Erythroblast (primary cell): ENCODE measurements at regions not wholly inside any gene's neighbourhood (a gene's known extent, or its start where the extent isn't known, plus 50 kb on each side); places are given as distances from the start of the nearest gene placed in this dataset.

ENCODE experiments used
- DNase-seq, 2 experiments: peaks; one replicate each; lab custom pipeline; 2025; lab: John Stamatoyannopoulos, UW
- GATA1 ChIP-seq: IDR thresholded peaks from 2 replicates; pipeline ENCODE4 v1.6.1; 2011; ENCODE audit warnings: low read depth, mild to moderate bottlenecking, control low read depth, low read length, moderate library complexity
- POLR2A ChIP-seq: IDR thresholded peaks from 2 replicates; pipeline ENCODE4 v1.6.1; 2011; ENCODE audit warnings: mild to moderate bottlenecking, low read length

DNA sequence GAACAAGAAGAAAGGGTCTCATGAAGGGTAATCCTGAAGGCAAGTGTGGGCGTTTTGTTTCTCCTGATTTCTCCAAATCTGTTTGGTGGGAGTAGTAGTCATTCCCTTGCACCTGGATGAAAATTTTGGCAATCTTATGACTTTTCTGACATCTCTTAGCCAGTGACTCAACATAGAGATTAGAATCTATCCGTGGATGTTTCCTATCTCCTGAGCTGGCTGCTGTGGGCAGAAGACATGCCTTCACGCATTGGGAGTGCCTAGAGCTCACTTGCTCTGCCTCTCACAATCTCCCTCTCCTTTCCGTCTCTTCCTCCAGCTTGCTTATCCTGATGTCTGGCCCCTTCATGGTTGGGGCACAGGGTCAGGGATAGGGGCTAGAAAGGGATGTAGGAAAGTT lies 174.2 kb upstream of the NFIA start:
- TF ChIP-seq POLR2A, result no peak
- TF ChIP-seq GATA1, result no peak
- no peak for DNase-seq

- peak; percentile 30 to 54 for DNase-seq
Measured at GRCh38 chr1:60906526-60906925, 175.8 kb upstream of the NFIA start.

DNA sequence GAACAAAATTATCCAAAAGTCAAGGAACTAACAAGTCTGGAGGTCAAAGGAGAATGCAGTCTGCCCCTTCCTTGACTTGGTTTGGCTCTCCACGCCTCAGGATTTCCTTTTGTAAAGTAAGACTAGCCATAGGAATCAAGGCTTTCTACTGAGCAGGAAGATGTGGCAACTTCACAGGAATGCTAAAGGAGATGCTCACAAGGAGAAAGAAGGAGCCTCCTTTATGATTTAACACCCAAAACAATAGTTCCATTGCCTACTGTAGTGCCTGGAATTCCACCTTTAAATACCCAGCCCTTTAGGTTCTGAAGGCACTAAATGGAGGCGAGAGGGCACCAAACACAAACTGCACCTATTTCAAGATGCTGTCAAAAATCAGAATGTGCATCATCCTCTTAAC lies 176.3 kb upstream of the NFIA start:
- no peak for DNase-seq

More at GRCh38 chr1:60906526-60906925, 175.8 kb upstream of the NFIA start:
- TF ChIP-seq POLR2A (no peak), GATA1 (no peak)

GRCh38 chr1:60904099-60904851 lies 178.1 kb upstream of the NFIA start:
- TF ChIP-seq GATA1 (no peak), POLR2A (peak; percentile 20)
- peak; percentile 69 to 79 for DNase-seq

More for the DNA sequence above, 176.3 kb upstream of the NFIA start:
- TF ChIP-seq POLR2A (no peak), GATA1 (no peak)

DNA sequence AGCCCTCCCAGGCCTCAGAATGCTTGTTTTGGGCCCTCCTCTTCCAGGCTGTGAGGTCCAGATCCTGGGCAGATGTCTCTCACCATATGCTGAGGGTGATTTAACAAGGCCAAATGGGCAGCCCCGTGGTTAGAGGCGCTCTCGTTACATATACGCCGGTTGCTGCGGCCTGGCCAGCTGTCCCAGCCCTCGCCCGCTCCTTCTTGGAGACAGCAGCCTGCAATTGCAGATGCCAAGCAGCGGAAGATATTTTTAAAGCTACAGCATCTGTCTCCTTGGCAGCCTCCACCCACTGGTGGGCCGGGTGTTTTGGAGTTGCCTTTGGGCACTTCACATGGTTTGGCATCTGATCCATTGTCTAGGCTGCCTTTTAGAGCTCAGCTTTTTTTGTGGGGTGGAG lies 178.8 kb upstream of the NFIA start:
- DNase-seq, result no peak
- no peak for TF ChIP-seq GATA1
- no peak for TF ChIP-seq POLR2A

- TF ChIP-seq GATA1, result no peak
- no peak for TF ChIP-seq POLR2A
- DNase-seq, result no peak
Measured at GRCh38 chr1:60899464-60899863, 182.9 kb upstream of the NFIA start.

- DNase-seq, result no peak
- TF ChIP-seq GATA1, result no peak
- no peak for TF ChIP-seq POLR2A
Measured at GRCh38 chr1:60898987-60899386, 183.4 kb upstream of the NFIA start.

DNA sequence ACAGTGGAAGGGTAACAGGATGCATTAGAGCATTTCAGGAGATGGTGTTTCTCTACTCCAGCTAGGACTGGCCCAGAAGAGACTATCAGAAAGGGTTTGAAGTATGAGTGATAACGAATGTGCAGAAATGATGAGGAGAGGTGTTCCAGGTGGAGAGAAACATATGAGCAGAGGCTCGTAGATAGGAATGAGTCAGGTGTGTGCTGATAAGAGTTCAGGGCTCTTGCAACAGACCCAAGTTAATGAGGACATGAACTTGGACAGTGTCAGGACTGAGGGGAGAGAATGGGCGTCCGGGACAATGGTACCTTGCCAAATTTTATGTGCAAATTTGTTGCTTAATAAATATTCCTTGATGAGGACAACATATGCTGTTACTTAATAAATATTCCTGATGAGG lies 183.9 kb upstream of the NFIA start:
- no peak for DNase-seq
- TF ChIP-seq POLR2A (no peak), GATA1 (no peak)

- DNase-seq, result no peak
- no peak for TF ChIP-seq GATA1
- no peak for TF ChIP-seq POLR2A
Measured at GRCh38 chr1:60896701-60897363, 185.5 kb upstream of the NFIA start.

GRCh38 chr1:60895701-60896100 lies 186.7 kb upstream of the NFIA start:
- DNase-seq, result no peak
- no peak for TF ChIP-seq GATA1
- no peak for TF ChIP-seq POLR2A

- TF ChIP-seq POLR2A (no peak), GATA1 (no peak)
- no peak for DNase-seq
Measured at GRCh38 chr1:60895252-60895651, 187.1 kb upstream of the NFIA start.

DNA sequence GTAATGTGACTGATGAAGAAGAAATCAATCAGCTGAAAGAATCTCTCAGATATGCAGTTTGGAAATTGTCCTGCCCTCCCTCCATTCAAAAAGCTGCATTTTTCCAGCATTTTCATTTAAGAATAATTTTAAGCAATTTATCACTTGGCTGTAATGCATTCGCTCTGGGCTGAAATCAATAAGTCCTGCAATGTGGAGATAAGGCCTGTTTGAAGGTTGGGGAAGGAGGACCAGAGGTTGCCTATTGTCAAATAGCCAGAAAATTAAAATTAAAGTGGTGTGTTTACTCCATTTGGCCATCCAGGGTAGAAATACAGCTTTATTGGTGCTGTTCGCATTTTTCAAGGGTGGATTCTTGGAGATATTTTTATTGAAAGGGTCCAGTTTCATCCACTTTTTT lies 187.6 kb upstream of the NFIA start:
- peak in 1 of 2 experiments; percentile 28 for DNase-seq
- TF ChIP-seq POLR2A (no peak), GATA1 (no peak)

DNA sequence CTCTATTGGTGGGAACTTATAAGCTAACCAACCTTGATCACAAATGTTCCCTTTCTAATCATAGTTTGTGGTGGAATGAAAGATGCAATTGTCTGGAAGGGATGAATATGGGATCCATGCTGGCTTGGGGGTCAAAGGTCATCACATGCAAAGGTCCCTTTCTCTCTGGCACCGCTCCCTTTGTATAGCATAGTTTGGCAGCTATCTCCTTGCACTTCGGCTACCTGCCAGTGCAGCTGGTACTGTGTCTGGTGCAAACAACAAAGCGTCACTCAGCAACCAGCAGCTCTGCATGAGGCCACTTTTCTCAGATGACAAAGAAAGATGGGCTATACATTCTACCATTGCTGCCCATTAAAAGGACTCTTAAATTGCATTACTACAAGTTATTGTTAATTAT lies 188.2 kb upstream of the NFIA start:
- TF ChIP-seq POLR2A (no peak), GATA1 (no peak)
- DNase-seq, result no peak

DNA sequence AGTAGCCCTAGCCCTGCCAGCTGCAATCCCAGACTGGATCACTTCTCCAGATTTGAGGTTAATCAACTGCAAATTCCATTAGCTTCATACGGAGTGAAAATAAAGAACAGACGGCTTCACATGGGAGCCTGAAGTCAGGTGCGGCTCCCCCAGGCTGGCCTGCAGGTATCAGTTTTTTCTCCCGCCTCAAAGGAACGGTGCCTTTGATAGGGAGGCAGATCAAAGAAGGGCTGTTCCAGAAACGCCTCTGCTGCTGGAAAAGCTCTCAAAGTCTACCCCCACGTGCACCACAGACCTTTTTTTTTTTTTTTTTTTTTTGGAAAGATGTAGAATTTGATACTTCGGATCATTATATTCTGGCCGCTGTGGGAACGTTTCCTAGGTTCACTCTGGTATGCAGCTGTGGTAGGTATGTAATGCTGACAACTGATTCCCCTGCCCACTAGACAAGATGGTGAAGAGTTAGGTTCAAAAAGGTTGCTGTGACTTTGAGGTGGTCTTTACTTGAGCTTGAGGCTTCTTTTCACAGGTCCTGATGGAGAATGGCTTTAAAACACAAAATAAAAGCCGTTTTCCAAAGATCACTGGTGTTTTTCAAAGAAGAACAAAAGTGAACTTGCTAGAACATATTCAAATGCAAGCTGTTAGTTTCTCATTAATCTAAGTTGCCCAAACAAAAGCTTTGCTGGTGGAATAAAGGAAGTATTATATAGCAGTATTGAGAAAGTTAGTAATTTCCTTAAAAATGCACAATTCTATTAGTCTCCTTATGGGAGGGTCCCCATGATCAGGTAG lies 189.0 kb upstream of the NFIA start:
- no peak for DNase-seq
- TF ChIP-seq POLR2A (no peak), GATA1 (no peak)

DNA sequence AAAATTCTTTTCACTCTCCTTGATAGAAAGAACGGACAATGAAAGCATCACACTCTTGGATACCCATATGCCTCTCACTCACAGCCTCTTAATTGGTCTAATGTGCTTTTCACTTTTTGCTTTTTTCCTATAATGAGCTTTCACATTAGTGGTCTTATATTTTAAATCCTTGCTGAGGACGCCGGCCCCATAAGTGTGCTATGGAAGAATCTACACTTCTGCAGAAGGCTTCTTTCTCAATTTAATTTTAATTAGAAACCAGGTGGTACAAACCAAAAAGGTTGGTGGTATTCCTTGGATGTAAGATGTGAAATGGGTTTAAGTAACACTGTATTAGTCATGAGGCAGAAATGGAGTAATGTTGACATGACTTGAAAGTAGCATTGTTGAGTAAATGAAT lies 190.6 kb upstream of the NFIA start:
- TF ChIP-seq POLR2A (no peak), GATA1 (no peak)

More for the DNA sequence above, 190.6 kb upstream of the NFIA start:
- no peak for DNase-seq
